DOHH2 (cell line): ENCODE measurements at regions not wholly inside any gene's neighbourhood (a gene's known extent, or its start where the extent isn't known, plus 50 kb on each side); places are given as distances from the start of the nearest gene placed in this dataset.

Source experiments
- H3F3A ChIP-seq: fragments of 200-600 bp; sonication (generic), shearing (Covaris generic); 2 replicates; pipeline ENCODE4 v1.6.0; 2016; ENCODE audit warnings: antibody characterized with exemption, mild to moderate bottlenecking; ENCODE audit not compliant: control insufficient read depth, insufficient read depth
- H3K27ac ChIP-seq: fragments of 200-600 bp; sonication (generic); 2 replicates; pipeline ENCODE4 v1.5.1; 2014; ENCODE audit warnings: low read depth, mild to moderate bottlenecking, low read length, moderate library complexity
- H3K27me3 ChIP-seq: fragments of 200-600 bp; sonication (generic); 2 replicates; pipeline ENCODE4 v1.6.1; 2014; ENCODE audit warnings: mild to moderate bottlenecking, low read length, mixed read lengths; ENCODE audit not compliant: control insufficient read depth
- H3K36me3 ChIP-seq: fragments of 200-600 bp; sonication (generic); 2 replicates; pipeline ENCODE4 v1.6.1; 2014; ENCODE audit warnings: mild to moderate bottlenecking, low read length, moderate library complexity, mixed read lengths; ENCODE audit not compliant: control insufficient read depth
- H3K4me1 ChIP-seq: fragments of 200-600 bp; sonication (generic); 2 replicates; pipeline ENCODE4 v1.6.1; 2014; ENCODE audit warnings: mild to moderate bottlenecking, low read length, mixed read lengths; ENCODE audit not compliant: control insufficient read depth
- H3K4me2 ChIP-seq: fragments of 200-600 bp; sonication (generic); 2 replicates; pipeline ENCODE4 v1.6.0; 2014; ENCODE audit warnings: mild to moderate bottlenecking, low read length, moderate library complexity
- H3K4me3 ChIP-seq: fragments of 200-600 bp; sonication (generic); 2 replicates; pipeline ENCODE4 v1.5.1; 2014; ENCODE audit warnings: mild to moderate bottlenecking, low read length, mixed read lengths
- H3K79me2 ChIP-seq: fragments of 200-600 bp; sonication (generic); 2 replicates; pipeline ENCODE4 v1.6.1; 2014; ENCODE audit warnings: mild to moderate bottlenecking, low read length, mixed read lengths; ENCODE audit not compliant: control insufficient read depth
- H3K9me2 ChIP-seq: fragments of 200-600 bp; sonication (generic); replicated peaks from 2 replicates; pipeline ENCODE4 v1.6.1; 2014; ENCODE audit warnings: mild to moderate bottlenecking, low read length, mixed read lengths; ENCODE audit not compliant: control insufficient read depth
- H3K9me3 ChIP-seq: fragments of 200-600 bp; sonication (generic); 2 replicates; pipeline ENCODE4 v1.6.1; 2014; ENCODE audit warnings: antibody characterized with exemption, low read length, mixed read lengths; ENCODE audit not compliant: control insufficient read depth, insufficient read depth
- H4K20me1 ChIP-seq: fragments of 200-600 bp; sonication (generic); 2 replicates; pipeline ENCODE4 v1.6.0; 2014; ENCODE audit warnings: low read depth, mild to moderate bottlenecking, antibody characterized with exemption, low read length, moderate library complexity; ENCODE audit not compliant: control insufficient read depth, insufficient read depth
- CTCF ChIP-seq: fragments of 200-600 bp; sonication (generic); IDR thresholded peaks from one replicate; pipeline ENCODE4 v1.5.1; 2014; ENCODE audit warnings: antibody characterized with exemption, mild to moderate bottlenecking, low read depth, low read length; ENCODE audit not compliant: poor library complexity, severe bottlenecking
- EZH2phosphoT487 ChIP-seq: fragments of 200-600 bp; sonication (generic); IDR thresholded peaks from 2 replicates; pipeline ENCODE4 v1.6.1; 2017; ENCODE audit warnings: borderline replicate concordance, mild to moderate bottlenecking, antibody characterized with exemption, low read length, moderate library complexity, mixed read lengths

- Histone ChIP-seq H3K9me3 (no peaks in the 10 kb centered on the region), H3F3A (no peaks in the 10 kb centered on the region), H3K79me2 (no peaks in the 10 kb centered on the region), H3K4me3 (no peak overlapping the region), H3K27me3 (no peaks in the 10 kb centered on the region), H3K9me2 (no peaks in the 10 kb centered on the region), H3K4me1 (no peaks in the 10 kb centered on the region), H3K4me2 (no peak overlapping the region), H3K36me3 (no peaks in the 10 kb centered on the region), H3K27ac (no peak overlapping the region), H4K20me1 (no peaks in the 10 kb centered on the region)
- no peak for TF ChIP-seq EZH2phosphoT487
- TF ChIP-seq CTCF: no peak
Measured at GRCh38 chr15:93418566-93418965, 329.6 kb upstream of the RGMA start.

- Histone ChIP-seq H3K27me3 (no peaks in the 10 kb centered on the region), H3K4me1 (no peaks in the 10 kb centered on the region), H3K36me3 (no peaks in the 10 kb centered on the region), H4K20me1 (no peaks in the 10 kb centered on the region), H3K9me2 (no peaks in the 10 kb centered on the region), H3K4me3 (no peak overlapping the region), H3K9me3 (no peaks in the 10 kb centered on the region), H3K4me2 (no peak overlapping the region), H3F3A (no peaks in the 10 kb centered on the region), H3K79me2 (no peaks in the 10 kb centered on the region), H3K27ac (no peak overlapping the region)
- TF ChIP-seq EZH2phosphoT487: no peak
- no peak for TF ChIP-seq CTCF
Measured at GRCh38 chr15:93417631-93418030, 328.6 kb upstream of the RGMA start.

GRCh38 chr15:93417156-93417555, 328.1 kb upstream of the RGMA start:
- no peaks in the 10 kb centered on the region for H3F3A ChIP-seq
- no peaks in the 10 kb centered on the region for H3K79me2 ChIP-seq
- H3K9me3 ChIP-seq: no peaks in the 10 kb centered on the region
- no peaks in the 10 kb centered on the region for H3K36me3 ChIP-seq
- H4K20me1 ChIP-seq: no peaks in the 10 kb centered on the region
- H3K27me3 ChIP-seq: no peaks in the 10 kb centered on the region
- no peak overlapping the region for H3K4me3 ChIP-seq
- no peak overlapping the region for H3K27ac ChIP-seq
- no peak overlapping the region for H3K4me2 ChIP-seq
- no peak for TF ChIP-seq EZH2phosphoT487
- no peaks in the 10 kb centered on the region for H3K4me1 ChIP-seq
- no peaks in the 10 kb centered on the region for H3K9me2 ChIP-seq

- Histone ChIP-seq H3K4me1 (no peaks in the 10 kb centered on the region), H3K27me3 (no peaks in the 10 kb centered on the region), H3K4me2 (no peak overlapping the region), H3K4me3 (no peak overlapping the region), H4K20me1 (no peaks in the 10 kb centered on the region), H3K9me3 (no peaks in the 10 kb centered on the region), H3K79me2 (no peaks in the 10 kb centered on the region), H3K27ac (no peak overlapping the region), H3F3A (no peaks in the 10 kb centered on the region), H3K9me2 (no peaks in the 10 kb centered on the region), H3K36me3 (no peaks in the 10 kb centered on the region)
- TF ChIP-seq CTCF (no peak), EZH2phosphoT487 (no peak)
Measured at GRCh38 chr15:93415576-93415975, 326.6 kb upstream of the RGMA start.
